Activated CD8-positive, alpha-beta memory T cell treated with anti-CD3 and anti-CD28 coated beads for 36 hours (primary cell): ENCODE measurements at regions not wholly inside any gene's neighbourhood (a gene's known extent, or its start where the extent isn't known, plus 50 kb on each side); places are given as distances from the start of the nearest gene placed in this dataset.

Experiments used
- CTCF ChIA-PET: fragments of 350-600 bp; sonication (Branson Sonifier 250); formaldehyde crosslinking; loops from one replicate; lab custom pipeline; 2021; ENCODE audit warnings: antibody characterized with exemption; lab: Charles Lee
- POLR2A ChIA-PET: fragments of 350-600 bp; sonication (Branson Sonifier 250); formaldehyde crosslinking; loops from one replicate; lab custom pipeline; 2021; ENCODE audit warnings: antibody characterized with exemption; lab: Charles Lee

DNA sequence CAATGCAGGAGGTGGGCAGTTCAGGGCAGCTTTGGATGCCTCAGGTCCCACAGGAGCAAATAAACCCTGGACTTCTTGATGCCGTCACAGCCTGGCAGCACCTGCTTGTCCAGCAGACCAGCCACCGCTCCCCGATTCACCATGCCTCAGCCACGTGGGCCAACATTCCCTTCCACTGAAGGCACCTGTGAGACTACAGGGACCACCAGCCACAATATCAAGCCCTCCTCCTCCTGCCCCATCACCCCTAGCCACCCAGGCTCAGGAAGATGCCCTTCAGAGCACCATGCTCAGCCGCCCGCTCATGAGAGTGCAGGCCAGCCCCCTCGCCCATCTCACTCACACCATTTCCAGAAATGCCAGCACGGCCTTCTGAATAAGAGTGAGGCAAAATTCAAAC lies 234.7 kb downstream of the SYK start:
- ChIA-PET POLR2A (no interaction called here), CTCF (interaction anchor here (1.4 to 1.7 kb wide), 6 partner anchors 25 to 389 kb away, joined by 3 to 6 read pairs (median 5); no protein-coding TSS in a partner anchor)

DNA sequence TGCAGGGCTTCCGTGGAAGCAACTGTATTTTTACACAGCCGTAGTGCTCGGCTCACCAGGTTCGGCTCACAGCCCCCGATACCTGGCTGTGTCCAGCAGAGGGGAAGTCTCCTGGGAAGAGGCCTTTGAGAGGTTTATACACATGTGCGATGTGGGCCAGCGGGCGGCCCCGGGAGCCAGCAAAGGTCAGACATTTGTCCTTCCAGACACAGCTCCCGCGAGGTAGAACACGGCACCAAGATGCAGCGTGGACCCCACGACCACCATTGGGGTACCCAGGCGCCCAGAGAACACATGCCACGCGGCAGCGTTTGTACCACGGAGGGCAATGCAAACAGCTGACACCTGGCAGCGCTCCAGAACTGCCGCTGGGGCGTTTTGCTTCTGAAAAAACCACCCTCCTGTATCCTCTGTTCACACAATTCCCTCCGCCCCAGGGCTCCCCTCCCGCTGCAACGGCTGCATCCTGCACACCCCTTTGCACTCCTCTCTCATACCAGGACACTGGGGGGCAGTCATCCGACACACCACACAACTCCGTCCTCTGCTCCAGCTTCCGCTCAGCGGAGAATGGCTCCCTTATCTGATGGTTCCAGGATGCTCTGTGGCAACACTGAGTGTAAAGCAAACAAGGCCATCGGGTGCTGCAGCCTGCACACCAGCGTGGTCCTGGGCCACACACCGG lies 235.3 kb downstream of the SYK start:
- ChIA-PET CTCF (interaction anchor here (0.8 to 1.7 kb wide), 11 partner anchors 24 to 389 kb away, joined by 3 to 6 read pairs (median 4); no protein-coding TSS in a partner anchor), POLR2A (interaction anchor here (0.9 kb wide), 1 partner anchor 388 kb away, joined by 3 read pairs; no protein-coding TSS in a partner anchor)

DNA sequence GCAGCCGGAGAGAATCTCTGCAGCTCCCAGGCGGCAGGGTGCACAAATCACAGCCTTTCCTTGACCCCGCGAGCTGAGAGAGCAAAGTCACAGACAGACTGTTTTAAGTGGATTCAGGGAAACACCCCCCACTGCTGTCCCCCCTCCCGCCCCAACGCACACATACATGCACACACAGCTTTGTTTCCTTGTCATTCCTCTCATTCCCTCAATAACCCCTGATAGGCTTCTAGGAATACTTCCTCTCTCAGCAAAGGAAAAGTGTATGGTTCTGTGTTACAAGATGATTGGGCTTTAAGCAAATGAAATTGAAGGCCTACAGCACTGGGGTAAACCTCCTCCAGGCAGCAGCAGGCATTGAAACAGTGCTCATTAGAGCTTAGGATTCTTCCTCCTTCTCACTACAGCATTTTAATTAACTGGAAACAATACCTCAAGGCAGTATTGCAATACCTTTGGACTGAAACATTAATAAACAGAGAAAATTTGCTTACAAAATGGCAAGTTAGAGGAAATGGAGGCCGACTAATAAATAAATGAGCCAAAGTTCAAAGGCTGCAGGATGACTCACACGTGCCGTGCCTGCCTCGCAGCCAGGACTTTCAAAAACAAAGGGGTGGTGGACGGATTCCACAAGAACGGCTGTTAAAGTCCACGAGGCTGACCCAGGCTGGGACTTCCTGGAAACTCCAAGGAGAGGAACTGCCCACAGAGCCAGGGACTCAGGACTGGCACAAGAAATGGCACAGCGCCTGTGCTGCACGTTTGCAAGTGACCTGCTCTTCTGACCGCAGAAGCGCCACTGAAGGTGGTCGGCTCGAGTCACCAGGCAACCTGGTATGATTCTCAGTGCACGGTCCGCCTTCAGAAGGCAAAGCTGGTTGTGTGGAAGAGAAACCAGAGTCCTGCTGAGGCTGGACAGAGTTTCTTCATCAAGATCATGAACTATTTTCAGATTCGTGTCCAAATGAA lies 236.2 kb downstream of the SYK start:
- POLR2A ChIA-PET: interaction anchor here (0.6 to 0.9 kb wide), 2 partner anchors 218 to 387 kb away, joined by 3 to 8 read pairs; no protein-coding TSS in a partner anchor
- CTCF ChIA-PET: interaction anchor here (0.7 to 1.7 kb wide), 11 partner anchors 33 to 388 kb away, joined by 3 to 6 read pairs (median 4); no protein-coding TSS in a partner anchor

DNA sequence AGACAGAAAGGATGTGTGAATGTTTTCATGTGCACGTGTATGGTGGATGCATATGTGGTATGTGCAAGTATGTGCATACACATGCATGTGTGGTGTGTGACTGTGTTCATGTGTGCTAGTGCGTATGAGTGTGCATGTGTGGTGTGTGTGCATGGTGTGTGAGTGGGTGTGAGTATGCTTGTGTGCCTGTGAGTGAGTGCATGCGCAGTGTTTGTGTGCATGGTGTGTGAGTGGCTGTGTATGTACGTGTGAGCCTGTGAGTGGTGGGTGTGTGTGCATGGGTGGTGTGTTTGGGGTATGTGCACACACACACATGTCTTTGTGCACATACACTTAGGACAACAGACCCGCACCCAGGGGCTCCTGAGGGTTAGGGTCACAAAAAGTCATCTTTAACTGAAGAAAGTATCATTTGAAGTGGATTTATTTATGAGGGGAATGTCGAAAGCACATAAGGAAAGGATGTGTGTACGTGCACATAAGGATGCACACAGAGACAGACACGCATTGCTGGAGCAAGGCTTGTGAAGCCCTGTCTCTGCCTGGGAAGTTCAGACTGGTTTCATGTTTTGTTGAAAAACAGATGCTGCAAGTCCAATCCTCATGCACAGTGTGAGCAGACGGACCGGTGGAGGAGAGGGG lies 237.0 kb downstream of the SYK start:
- ChIA-PET POLR2A (no interaction called here), CTCF (no interaction called here)

DNA sequence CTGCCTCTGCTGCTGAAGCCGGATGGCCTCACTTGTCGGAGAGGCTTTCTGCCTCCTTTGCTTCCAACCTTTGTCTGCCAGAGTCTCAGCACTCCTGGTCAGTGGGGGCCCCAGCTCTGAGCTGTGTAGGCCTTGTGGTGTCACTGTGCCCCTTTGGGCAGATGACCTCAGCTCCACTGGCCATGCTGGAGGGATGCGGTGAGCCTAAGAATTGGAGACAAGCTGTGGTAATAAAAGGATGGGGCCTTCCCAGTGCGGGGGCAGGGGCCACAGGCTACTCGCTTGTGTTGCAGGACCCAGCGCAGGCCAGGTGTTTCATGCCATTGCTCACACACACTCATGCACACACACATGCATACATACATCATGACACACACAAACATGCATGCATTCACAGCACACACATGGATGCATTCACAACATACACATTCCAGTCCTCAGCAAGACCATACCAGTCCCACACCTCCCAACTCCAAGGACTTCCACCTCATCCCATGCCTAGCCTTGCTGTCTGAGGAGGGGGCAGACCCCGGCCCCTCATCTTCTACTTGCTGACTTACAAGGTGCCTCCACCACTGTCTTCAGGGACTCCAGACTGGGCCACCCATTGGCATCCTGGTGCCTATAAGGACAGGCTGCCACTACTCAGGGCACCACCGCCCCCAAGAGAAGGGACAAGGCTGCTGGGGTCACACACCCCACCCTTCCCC lies 237.7 kb downstream of the SYK start:
- ChIA-PET POLR2A (no interaction called here), CTCF (no interaction called here)

DNA sequence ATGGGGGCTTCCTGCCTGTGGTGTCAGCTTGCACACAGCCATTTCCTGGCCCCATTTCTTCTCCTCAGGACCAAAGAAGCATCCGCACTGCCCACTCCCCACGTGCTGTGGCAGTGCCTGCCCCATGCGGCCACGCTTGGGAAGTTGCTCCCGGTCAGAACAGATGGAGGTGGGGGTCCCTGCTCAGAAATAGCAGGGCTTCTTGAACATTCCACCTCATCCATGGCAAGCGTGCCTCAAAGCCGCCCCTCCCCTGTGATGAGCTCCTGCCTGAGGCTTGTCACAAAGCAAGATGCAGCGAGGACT lies 238.2 kb downstream of the SYK start:
- CTCF ChIA-PET: no interaction called here
- POLR2A ChIA-PET: no interaction called here

DNA sequence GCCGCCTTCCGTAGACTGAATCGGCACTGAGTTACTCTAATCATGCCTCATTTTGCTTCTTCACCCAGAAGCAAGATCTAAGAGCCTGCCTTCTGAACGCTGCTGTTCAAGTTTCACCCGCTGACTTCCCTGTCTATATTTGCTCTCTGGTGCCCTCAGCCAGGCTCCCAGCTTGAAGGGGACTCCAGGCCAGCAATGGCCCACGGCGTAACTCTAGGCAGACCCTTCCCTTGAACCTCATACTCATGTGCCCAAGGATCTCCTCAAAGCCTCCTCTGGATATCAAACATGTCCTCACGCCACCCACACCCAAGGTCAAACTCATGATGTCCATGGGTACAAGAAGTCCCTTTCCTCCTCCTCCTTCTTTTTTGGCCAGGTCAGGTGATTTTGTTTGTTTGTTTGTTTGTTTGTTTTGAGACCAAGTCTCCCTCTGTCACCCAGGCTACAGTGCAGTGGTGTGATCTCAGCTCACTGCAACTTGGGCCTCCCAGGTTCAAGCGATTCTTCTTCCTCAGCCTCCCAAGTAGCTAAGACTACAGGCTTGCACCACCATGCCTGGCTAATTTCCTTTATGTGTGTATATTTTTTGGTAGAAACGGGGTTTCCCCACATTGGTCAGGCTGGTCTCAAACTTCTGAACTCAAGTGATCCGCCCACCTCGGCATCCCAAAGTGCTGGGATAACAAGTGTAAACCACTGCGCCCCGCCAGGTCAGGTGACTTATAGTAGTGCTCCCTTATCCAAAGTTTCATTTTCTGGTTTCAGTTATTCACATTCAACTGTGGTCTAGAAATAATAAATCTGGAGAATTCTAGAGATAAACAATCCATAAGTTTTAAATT lies 239.0 kb downstream of the SYK start:
- CTCF ChIA-PET: no interaction called here
- POLR2A ChIA-PET: no interaction called here

DNA sequence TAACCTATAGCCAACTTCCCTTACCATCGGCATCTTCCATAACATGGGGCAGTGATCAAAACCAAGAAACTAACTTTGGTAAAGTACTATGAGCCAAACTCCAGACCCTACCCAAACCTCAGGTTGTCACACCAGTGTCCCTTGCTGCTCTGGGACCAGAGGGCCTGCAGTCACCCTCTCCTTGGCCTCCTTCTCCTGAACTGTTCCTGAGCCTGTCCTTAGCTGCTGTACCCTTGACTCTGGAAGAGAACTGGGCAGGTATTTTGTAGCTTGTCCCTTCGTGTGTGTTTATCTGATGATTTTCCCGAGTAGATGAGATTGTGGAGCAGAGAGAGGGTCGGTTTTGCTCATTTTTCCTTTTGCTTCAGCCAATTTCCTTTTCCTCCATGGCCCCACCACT lies 240.4 kb downstream of the SYK start:
- POLR2A ChIA-PET: no interaction called here
- CTCF ChIA-PET: no interaction called here

DNA sequence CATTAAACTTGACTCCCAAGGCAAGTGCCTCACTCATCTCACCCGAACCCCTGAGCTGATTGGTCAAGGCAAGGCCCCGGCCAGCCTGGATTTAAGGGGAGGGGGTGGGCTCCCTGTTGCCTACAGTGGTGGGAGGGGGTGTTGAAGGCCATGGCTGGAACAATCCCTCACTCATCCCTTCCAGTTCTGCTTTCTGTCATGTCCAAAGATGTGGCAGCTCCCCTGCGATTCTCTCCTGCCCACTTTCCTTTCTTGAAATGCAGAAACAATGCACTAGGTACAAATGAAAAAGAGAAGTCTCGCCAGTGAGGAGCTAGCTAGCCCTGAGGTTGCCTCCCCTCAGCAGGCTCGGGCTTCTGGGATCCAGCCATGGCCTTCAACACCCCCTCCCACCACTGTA lies 240.9 kb downstream of the SYK start:
- ChIA-PET CTCF (no interaction called here), POLR2A (no interaction called here)

DNA sequence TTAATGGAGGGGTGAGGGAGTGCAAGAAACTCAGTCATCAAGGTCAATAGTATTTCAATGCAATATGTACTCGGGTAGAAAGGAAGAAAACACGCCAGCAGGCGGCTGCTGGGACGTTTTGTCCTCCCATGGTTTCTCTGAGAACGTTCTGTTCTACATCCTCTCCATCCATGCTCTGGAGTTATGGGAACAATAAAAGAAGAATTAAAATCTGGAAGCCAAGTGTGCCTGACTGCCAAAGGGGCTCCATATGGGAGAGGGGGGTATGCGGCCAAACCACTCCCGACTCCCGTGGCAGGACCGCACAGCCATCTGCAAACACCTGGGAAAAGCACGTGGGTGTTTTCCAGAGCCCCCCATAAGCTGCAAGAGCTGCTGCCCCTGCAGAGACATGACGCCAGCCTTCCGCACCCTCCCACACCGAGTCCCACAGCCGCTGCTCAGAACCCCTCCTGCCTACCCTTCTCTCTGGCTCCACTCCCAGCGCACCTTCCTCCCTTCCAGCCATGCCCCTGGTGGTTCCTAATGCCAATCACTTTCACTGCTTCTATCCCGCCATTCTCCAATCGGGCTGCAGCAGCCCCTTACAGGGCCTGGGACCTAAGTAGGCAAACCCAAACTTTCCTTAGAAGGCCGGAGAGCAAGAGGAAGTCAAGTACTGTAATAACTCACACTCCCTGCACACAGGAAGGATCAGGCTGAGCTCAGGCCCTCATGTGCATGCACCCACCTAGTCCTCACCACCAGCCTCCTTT lies 241.6 kb downstream of the SYK start:
- CTCF ChIA-PET: no interaction called here

DNA sequence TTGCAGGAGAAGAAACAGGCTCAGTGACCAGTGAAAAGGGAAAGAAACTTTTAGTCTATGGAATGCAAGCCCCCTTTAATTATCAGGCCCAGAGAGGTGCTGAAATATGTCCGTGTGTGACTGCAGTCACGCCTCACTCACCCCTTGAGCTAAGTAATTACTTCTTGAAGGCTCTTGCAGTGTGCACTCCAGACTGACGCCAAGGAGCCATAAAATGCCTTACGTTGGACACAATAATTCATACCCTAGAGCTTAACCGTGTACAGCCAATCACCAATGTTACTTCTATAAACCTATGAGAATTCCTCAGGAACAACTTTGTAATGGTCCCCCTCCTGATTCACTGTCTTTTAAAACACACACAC lies 242.2 kb downstream of the SYK start:
- CTCF ChIA-PET: no interaction called here
- POLR2A ChIA-PET: no interaction called here

More for the DNA sequence above, 241.6 kb downstream of the SYK start:
- POLR2A ChIA-PET: no interaction called here

DNA sequence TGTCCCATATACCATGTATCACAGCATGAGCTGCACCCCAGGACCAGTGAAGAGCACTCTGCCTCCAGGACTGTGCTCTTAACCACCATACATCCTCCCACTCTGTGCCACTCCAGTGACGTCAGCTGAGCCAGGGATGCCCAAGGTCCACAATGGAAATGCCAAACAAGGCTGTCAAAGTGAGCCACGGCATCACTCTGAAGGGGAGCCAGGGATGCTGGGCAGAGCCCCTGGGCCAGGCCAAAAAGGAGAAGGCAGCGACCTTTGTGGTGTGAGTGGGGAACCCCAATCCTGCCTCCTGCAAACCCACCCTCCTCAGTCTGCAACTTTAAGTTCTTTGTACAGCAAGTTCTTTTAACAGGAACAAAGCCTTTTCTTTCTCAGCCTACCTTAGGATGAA lies 242.7 kb downstream of the SYK start:
- POLR2A ChIA-PET: no interaction called here
- CTCF ChIA-PET: no interaction called here

DNA sequence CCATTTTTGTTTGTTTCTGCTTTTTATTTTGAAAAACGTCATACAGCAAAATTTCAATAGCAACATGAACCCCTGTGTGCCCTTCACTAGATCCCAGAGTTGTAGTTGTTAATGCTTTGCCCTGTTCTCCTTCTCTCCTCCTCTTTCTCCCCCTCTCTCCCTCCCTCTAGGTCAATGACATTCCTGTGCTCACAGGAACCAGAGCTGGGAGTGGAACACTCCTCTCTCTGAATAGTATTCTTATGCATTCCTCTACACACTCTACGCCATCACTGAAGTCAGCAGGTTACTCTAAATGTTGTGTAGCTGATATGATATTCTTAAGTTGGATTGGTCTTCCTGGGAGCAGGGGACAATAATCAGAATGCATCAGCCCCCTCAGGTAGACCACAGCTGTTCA lies 243.4 kb downstream of the SYK start:
- CTCF ChIA-PET: interaction anchor here (0.8 kb wide), 1 partner anchor 11 kb away, joined by 3 read pairs; no protein-coding TSS in a partner anchor
- POLR2A ChIA-PET: no interaction called here

DNA sequence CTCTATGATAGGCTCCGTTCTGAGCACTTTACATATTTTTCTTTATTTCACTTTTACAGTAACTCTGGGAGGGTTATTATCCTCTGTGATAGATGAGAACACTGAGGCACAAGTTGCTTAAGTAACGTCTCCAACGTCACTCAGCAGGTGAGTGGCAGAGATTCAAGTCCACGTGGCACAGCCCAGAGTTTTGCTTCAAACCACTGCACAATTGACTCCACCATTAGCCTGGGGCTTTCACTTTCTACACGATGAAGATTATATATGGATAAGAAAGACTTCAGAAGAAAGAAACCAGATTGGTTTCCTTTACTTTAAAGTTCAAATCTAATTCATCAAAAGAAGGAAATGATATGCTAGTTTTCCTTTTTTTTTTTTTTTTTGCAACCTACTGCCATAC lies 245.9 kb downstream of the SYK start:
- ChIA-PET POLR2A (no interaction called here), CTCF (no interaction called here)

DNA sequence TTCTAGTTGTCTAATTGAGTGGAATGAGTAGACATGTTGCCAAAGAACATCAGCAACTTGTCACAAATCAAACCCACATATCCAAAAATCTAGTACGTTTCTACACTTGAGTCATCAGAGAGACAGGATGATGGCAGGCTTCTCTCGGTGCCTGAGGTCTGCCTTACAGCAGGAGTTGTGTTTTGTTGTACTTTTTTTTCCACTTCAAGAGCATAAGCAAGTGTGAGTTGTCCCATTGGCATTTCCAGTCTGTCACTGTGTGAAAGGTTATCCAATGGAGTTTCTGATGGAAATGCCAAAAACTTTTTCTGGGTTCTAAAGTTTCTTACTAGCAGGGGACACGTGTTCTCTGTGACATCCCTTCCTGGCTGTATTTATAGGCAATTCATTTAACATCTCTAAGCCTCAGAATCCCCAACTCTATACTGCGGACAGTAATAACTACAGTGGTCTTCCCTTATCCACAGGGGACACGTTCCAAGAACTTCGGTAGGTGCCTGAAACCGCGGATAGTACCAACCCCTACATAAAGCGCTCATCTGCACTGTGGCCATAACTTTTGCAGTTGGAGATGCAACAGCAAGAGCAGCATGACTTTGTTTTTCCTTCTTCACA lies 246.5 kb downstream of the SYK start:
- CTCF ChIA-PET: no interaction called here
- POLR2A ChIA-PET: no interaction called here

DNA sequence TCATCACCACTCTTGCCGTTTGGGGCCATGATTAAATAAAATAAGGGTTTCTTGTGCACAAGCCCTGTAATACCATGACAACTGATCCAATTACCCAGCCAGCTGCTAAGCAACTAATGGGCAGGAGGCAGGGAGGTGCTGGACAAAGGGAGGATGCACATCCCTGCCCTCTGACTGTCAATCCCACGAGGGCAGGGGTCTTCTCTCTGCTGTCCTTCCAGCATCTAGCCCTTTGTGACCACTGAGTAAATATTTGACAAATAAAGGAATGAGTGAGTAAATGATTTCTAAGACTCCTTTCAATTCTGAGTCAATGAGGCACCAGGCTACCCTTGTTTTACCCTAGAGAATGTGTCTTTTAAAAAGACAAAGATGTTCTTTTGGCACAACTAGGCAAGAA lies 247.1 kb downstream of the SYK start:
- POLR2A ChIA-PET: interaction anchor here (1.1 kb wide), 1 partner anchor 102 kb away, joined by 5 read pairs; no protein-coding TSS in a partner anchor
- CTCF ChIA-PET: interaction anchor here (1.4 kb wide), 2 partner anchors 106 to 133 kb away, joined by 3 to 5 read pairs; no protein-coding TSS in a partner anchor

DNA sequence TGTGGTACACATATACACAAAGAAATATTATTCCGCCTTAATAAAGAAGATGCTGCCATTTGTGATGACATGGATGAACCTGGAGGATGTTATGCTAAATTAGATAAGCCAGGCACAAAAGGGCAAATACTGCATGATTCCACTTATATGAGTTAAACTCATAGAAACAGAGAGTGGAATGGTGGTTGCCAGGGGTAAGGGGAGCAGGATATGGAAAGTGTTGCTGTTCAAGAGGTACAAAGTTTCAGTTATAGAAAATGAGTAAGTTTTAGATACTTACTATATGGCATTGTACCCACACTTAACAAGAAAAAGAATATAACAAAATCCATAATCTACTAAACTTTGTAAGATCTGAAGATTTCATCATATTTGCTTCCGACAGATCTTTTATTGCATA lies 252.2 kb downstream of the SYK start:
- CTCF ChIA-PET: no interaction called here
- POLR2A ChIA-PET: no interaction called here
